ENCODE measurements at regions not wholly inside any gene's neighbourhood (a gene's known extent, or its start where the extent isn't known, plus 50 kb on each side); places are given as distances from the start of the nearest gene placed in this dataset.

DNA sequence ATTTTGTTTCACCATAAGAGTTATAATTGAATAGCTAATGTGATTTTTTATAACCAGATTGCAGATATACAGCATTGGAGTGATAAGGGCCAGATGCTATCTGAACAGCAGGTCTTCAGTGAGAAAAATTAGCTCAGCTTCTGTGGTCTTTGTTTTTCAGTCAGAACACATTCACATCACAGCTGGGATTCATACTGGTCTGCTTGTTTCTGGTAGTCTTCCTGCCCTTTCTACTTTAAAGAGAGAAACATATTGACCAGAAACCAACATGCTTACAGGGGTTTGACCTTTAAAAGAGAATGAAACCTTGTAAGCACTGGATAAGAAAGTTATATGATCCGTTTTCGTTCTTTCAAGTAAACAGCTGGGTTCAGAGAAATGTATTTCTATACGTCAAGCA lies 213.7 kb upstream of the TMPRSS15 start:
- DNase-seq (ENCODE audit: low spot score in 2 of 2): no peak
- Histone ChIP-seq H3K27ac (no peak overlapping the region), H3K4me1 (no peaks in the 10 kb centered on the region), H3K9me3 (no peaks in the 10 kb centered on the region), H3K4me3 (no peak overlapping the region), H3K27me3 (no peaks in the 10 kb centered on the region), H3K36me3 (no peaks in the 10 kb centered on the region)
- WGBS: 78% methylated on average over 3 of the region's 3 CpGs
- no peak for TF ChIP-seq POLR2AphosphoS5 (IDR thresholded peaks at IDR 0.05)
- no peak for TF ChIP-seq POLR2A (IDR thresholded peaks at IDR 0.05)

- H3K9me3 ChIP-seq: no peaks in the 10 kb centered on the region
- H3K27ac ChIP-seq: no peak overlapping the region
- H3K4me1 ChIP-seq: no peaks in the 10 kb centered on the region
- no peak for TF ChIP-seq POLR2A (IDR thresholded peaks at IDR 0.05)
- no peak for TF ChIP-seq EP300 (IDR thresholded peaks at IDR 0.05)
- no peak for TF ChIP-seq POLR2AphosphoS5 (IDR thresholded peaks at IDR 0.05)
- no peak for TF ChIP-seq CTCF (IDR thresholded peaks at IDR 0.05)
- 64% methylated on average over 4 of the region's 4 CpGs for WGBS
- DNase-seq (ENCODE audit: low spot score in 2 of 2): no peak
- no peaks in the 10 kb centered on the region for H3K36me3 ChIP-seq
- H3K27me3 ChIP-seq: no peaks in the 10 kb centered on the region
- no peak overlapping the region for H3K4me3 ChIP-seq
These were observed 216.9 kb upstream of the TMPRSS15 start for GRCh38 chr21:18620436-18620835.

- Histone ChIP-seq H3K9me3 (no peaks in the 10 kb centered on the region), H3K27ac (no peak overlapping the region), H3K4me3 (no peak overlapping the region), H3K4me1 (no peaks in the 10 kb centered on the region), H3K36me3 (no peaks in the 10 kb centered on the region), H3K27me3 (no peaks in the 10 kb centered on the region)
- DNase-seq (ENCODE audit: low spot score in 2 of 2): no peak
- TF ChIP-seq POLR2A (IDR thresholded peaks at IDR 0.05): no peak
- no peak for TF ChIP-seq POLR2AphosphoS5 (IDR thresholded peaks at IDR 0.05)
- no peak for TF ChIP-seq EP300 (IDR thresholded peaks at IDR 0.05)
- no peak for TF ChIP-seq CTCF (IDR thresholded peaks at IDR 0.05)
These were observed 218.8 kb upstream of the TMPRSS15 start for GRCh38 chr21:18622383-18622782.

GRCh38 chr21:18630446-18630845 lies 226.9 kb upstream of the TMPRSS15 start:
- Histone ChIP-seq H3K9me3 (no peaks in the 10 kb centered on the region), H3K4me1 (no peaks in the 10 kb centered on the region), H3K36me3 (no peaks in the 10 kb centered on the region), H3K4me3 (no peak overlapping the region), H3K27ac (no peak overlapping the region), H3K27me3 (no peaks in the 10 kb centered on the region)
- DNase-seq (ENCODE audit: low spot score in 2 of 2): no peak
- TF ChIP-seq POLR2AphosphoS5 (IDR thresholded peaks at IDR 0.05) (no peak), CTCF (IDR thresholded peaks at IDR 0.05) (no peak), EP300 (IDR thresholded peaks at IDR 0.05) (no peak), POLR2A (IDR thresholded peaks at IDR 0.05) (no peak)
- WGBS: 72% methylated on average over 2 of the region's 2 CpGs

- WGBS: 93% methylated on average over 2 of the region's 2 CpGs
- H3K27me3 ChIP-seq: no peaks in the 10 kb centered on the region
- H3K4me3 ChIP-seq: no peak overlapping the region
- no peak for DNase-seq (ENCODE audit: low spot score in 2 of 2)
- no peaks in the 10 kb centered on the region for H3K36me3 ChIP-seq
- TF ChIP-seq POLR2AphosphoS5 (IDR thresholded peaks at IDR 0.05) (no peak), EP300 (IDR thresholded peaks at IDR 0.05) (no peak), CTCF (IDR thresholded peaks at IDR 0.05) (no peak), POLR2A (IDR thresholded peaks at IDR 0.05) (no peak)
- no peaks in the 10 kb centered on the region for H3K9me3 ChIP-seq
- H3K4me1 ChIP-seq: no peaks in the 10 kb centered on the region
- no peak overlapping the region for H3K27ac ChIP-seq
These were observed 233.3 kb upstream of the TMPRSS15 start for GRCh38 chr21:18636897-18637296.

DNA sequence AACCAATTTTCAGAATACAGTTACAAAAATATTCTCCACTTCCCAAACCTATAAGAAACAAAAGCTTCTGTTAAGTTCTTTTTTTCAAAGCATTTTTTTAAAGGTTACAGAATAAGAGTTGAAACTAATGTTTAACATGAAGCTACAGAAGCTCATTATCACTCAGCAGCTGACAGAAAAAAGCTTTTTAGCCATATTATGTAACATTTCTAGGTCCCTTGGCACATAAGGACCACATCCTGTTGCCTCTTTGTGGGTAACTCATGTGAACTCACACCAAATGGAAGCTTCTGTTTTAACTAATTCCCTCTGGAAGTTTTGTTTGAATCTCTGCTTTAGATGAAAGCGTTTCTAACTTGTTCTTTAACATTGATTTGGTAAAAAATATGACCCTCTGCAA lies 242.5 kb upstream of the TMPRSS15 start:
- H3K27ac ChIP-seq: no peak overlapping the region
- no peaks in the 10 kb centered on the region for H3K36me3 ChIP-seq
- 43% methylated on average over 1 of the region's 1 CpG for WGBS
- DNase-seq (ENCODE audit: low spot score in 2 of 2): no peak
- no peak overlapping the region for H3K4me3 ChIP-seq
- H3K9me3 ChIP-seq: no peaks in the 10 kb centered on the region
- H3K4me1 ChIP-seq: no peaks in the 10 kb centered on the region
- H3K27me3 ChIP-seq: no peaks in the 10 kb centered on the region
- TF ChIP-seq POLR2AphosphoS5 (IDR thresholded peaks at IDR 0.05) (no peak), CTCF (IDR thresholded peaks at IDR 0.05) (no peak), POLR2A (IDR thresholded peaks at IDR 0.05) (no peak), EP300 (IDR thresholded peaks at IDR 0.05) (no peak)
